T-cell (primary cell): ENCODE measurements at regions not wholly inside any gene's neighbourhood (a gene's known extent, or its start where the extent isn't known, plus 50 kb on each side); places are given as distances from the start of the nearest gene placed in this dataset.

Experiments used
- ATAC-seq, 4 experiments: fragments of 200-7000 bp in 3 of 4; fragments of 150-1000 bp in 1 of 4; cut with Tn5 transposase; replicated peaks in 1 of 4; 1 replicate in 3 of 4; 2 replicates in 1 of 4; pipeline ENCODE4 v1.10.0; 2021; ENCODE audit warnings: moderate library complexity in 3 of 4, mild to moderate bottlenecking in 2 of 4, moderate number of reproducible peaks in 1 of 4
- CTCF ChIA-PET, 2 donors: fragments of 300-600 bp; sonication (Branson Sonifier 250); formaldehyde crosslinking; loops; one replicate each; lab custom pipeline; 2022; ENCODE audit warnings: antibody characterized with exemption in 2 of 2; lab: Charles Lee
- POLR2A ChIA-PET, 2 donors: fragments of 300-600 bp; sonication (Branson Sonifier 250); formaldehyde crosslinking; loops; one replicate each; lab custom pipeline; 2022; ENCODE audit warnings: antibody characterized with exemption in 2 of 2; lab: Charles Lee
- DNase-seq, 35 experiments: peaks; one replicate each; pipeline versions ENCODE4 v3.0.0 to v3.0.0-alpha.2; 2013 to 2023
- H3K27ac ChIP-seq: one replicate; pipeline ENCODE4 v1.5.1; 2013; ENCODE audit warnings: low read length
- H3K27me3 ChIP-seq, 2 experiments: replicated peaks in 1 of 2; 1 replicate in 1 of 2; 2 replicates in 1 of 2; pipeline versions ENCODE4 v1.6.1 to v1.7.0; 2013; ENCODE audit warnings: low read length in 1 of 2, mixed read lengths in 1 of 2; ENCODE audit not compliant: control insufficient read depth in 2 of 2, insufficient read depth in 2 of 2; ENCODE audit errors: extremely low read depth in 1 of 2
- H3K36me3 ChIP-seq, 2 donors: 1 replicate in 1 of 2; 2 replicates in 1 of 2; pipeline versions ENCODE4 v1.6.1 to v1.7.0; 2013; ENCODE audit warnings: low read length in 1 of 2; ENCODE audit not compliant: control insufficient read depth in 2 of 2, insufficient read depth in 1 of 2; ENCODE audit errors: extremely low read depth in 1 of 2
- H3K4me1 ChIP-seq, 2 experiments: 1 replicate in 1 of 2; 2 replicates in 1 of 2; pipeline versions ENCODE4 v1.6.1 to v1.7.0; 2013; ENCODE audit warnings: low read length in 2 of 2, mixed read lengths in 1 of 2; ENCODE audit not compliant: insufficient read depth in 2 of 2, control insufficient read depth in 1 of 2; ENCODE audit errors: extremely low read depth in 1 of 2
- H3K4me3 ChIP-seq, 2 donors: 1 replicate in 1 of 2; 2 replicates in 1 of 2; pipeline versions ENCODE4 v1.5.1 to v1.7.0; 2013; ENCODE audit warnings: mild to moderate bottlenecking in 2 of 2, low read length in 1 of 2, moderate library complexity in 1 of 2; ENCODE audit not compliant: control insufficient read depth in 1 of 2; ENCODE audit errors: extremely low read depth in 1 of 2
- H3K9me3 ChIP-seq: 2 replicates; pipeline ENCODE4 v1.7.0; 2013
- H3K27ac Mint-ChIP-seq, 2 donors: one replicate each; pipeline ENCODE4 v1.8.0; 2020 to 2021; ENCODE audit warnings: mild to moderate bottlenecking in 2 of 2, mixed read lengths in 2 of 2
- H3K27me3 Mint-ChIP-seq, 2 donors: one replicate each; pipeline ENCODE4 v1.8.0; 2021 to 2022; ENCODE audit warnings: mixed read lengths in 2 of 2
- H3K36me3 Mint-ChIP-seq: one replicate; pipeline ENCODE4 v1.8.0; 2021; ENCODE audit warnings: mixed read lengths
- H3K4me1 Mint-ChIP-seq, 3 donors: one replicate each; pipeline ENCODE4 v1.8.0; 2020 to 2022; ENCODE audit warnings: mixed read lengths in 3 of 3, mild to moderate bottlenecking in 1 of 3
- H3K4me3 Mint-ChIP-seq, 3 donors: one replicate each; pipeline ENCODE4 v1.8.0; 2020 to 2022; ENCODE audit warnings: mild to moderate bottlenecking in 3 of 3, mixed read lengths in 3 of 3, moderate library complexity in 3 of 3
- H3K9me3 Mint-ChIP-seq, 3 donors: one replicate each; pipeline ENCODE4 v1.8.0; 2020 to 2022; ENCODE audit warnings: mixed read lengths in 3 of 3
- WGBS: methylation state at CpG from one replicate; pipeline ENCODE4 v1.1.5; 2013; ENCODE audit warnings: missing lambda C conversion rate; ENCODE audit not compliant: insufficient coverage; 5-methylcytosine and 5-hydroxymethylcytosine counted together

- Histone ChIP-seq H3K9me3 (no peaks in the 10 kb centered on the region), H3K27ac (no peak overlapping the region), H3K27me3 (no peaks in the 10 kb centered on the region), H3K4me3 (no peak overlapping the region), H3K36me3 (no peaks in the 10 kb centered on the region), H3K4me1 (no peaks in the 10 kb centered on the region)
- Mint-ChIP-seq H3K27ac (no peak overlapping the region), H3K36me3 (no peaks in the 10 kb centered on the region), H3K27me3 (peaks cover 0 to 4% of the 10 kb centered on the region in 2 donors), H3K4me3 (no peak overlapping the region), H3K9me3 (no peaks in the 10 kb centered on the region), H3K4me1 (no peaks in the 10 kb centered on the region)
- POLR2A ChIA-PET: no interaction called here
- WGBS: no CpG with 5 or more reads among the region's 4 CpGs
- CTCF ChIA-PET: interaction anchor here in 1 of 2 donors (0.6 kb wide), 1 partner anchor 19 kb away, joined by 4 read pairs; no protein-coding TSS in a partner anchor
- DNase-seq: no peak
- ATAC-seq: no peak
These were observed 682.7 kb upstream of the ARGLU1 start for GRCh38 chr13:107250628-107251027.

GRCh38 chr13:107244241-107244640 lies 676.3 kb upstream of the ARGLU1 start:
- ChIA-PET POLR2A (no interaction called here), CTCF (no interaction called here)
- no peaks in the 10 kb centered on the region for H3K36me3 Mint-ChIP-seq
- Histone ChIP-seq H3K27me3 (no peaks in the 10 kb centered on the region), H3K27ac (no peak overlapping the region), H3K4me3 (no peak overlapping the region), H3K9me3 (no peaks in the 10 kb centered on the region), H3K36me3 (no peaks in the 10 kb centered on the region), H3K4me1 (no peaks in the 10 kb centered on the region)
- no peaks in the 10 kb centered on the region for H3K27me3 Mint-ChIP-seq
- H3K4me3 Mint-ChIP-seq: no peak overlapping the region
- no peak overlapping the region for H3K27ac Mint-ChIP-seq
- ATAC-seq: no peak
- H3K9me3 Mint-ChIP-seq: no peaks in the 10 kb centered on the region
- no CpG with 5 or more reads among the region's 2 CpGs for WGBS
- DNase-seq: no peak
- H3K4me1 Mint-ChIP-seq: no peaks in the 10 kb centered on the region

GRCh38 chr13:107242138-107242537 lies 674.2 kb upstream of the ARGLU1 start:
- no peaks in the 10 kb centered on the region for H3K36me3 ChIP-seq
- no peak overlapping the region for H3K4me3 ChIP-seq
- Mint-ChIP-seq H3K9me3 (no peaks in the 10 kb centered on the region), H3K4me1 (no peaks in the 10 kb centered on the region), H3K27ac (no peak overlapping the region), H3K36me3 (no peaks in the 10 kb centered on the region), H3K4me3 (no peak overlapping the region), H3K27me3 (no peaks in the 10 kb centered on the region)
- no CpG with 5 or more reads among the region's 6 CpGs for WGBS
- DNase-seq (no peak), ATAC-seq (no peak)
- ChIA-PET POLR2A (no interaction called here), CTCF (no interaction called here)
- H3K9me3 ChIP-seq: no peaks in the 10 kb centered on the region
- no peak overlapping the region for H3K27ac ChIP-seq
- H3K4me1 ChIP-seq: no peaks in the 10 kb centered on the region
- H3K27me3 ChIP-seq: no peaks in the 10 kb centered on the region

DNA sequence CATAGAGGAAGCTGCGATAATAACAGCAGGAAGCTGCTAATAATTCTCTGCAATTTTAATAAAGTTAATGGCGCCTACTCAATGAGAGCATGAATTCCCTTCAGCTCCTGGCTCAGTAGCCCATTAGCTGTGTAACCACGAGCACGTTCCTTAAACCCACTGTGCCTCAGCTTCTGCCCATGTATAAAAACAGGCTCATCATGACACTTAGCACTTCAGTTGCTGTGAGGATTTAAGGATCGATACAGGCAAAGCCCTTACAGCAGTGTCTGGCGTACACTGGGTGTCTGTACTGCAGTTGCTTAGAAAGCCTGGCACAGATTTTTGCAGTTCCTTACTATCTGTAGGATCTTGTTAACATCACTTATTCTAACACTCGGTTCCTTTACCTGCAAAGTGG lies 673.4 kb upstream of the ARGLU1 start:
- peaks cover 0 to 3% of the 10 kb centered on the region in 2 donors for H3K27me3 Mint-ChIP-seq
- Histone ChIP-seq H3K4me3 (no peak overlapping the region), H3K36me3 (no peaks in the 10 kb centered on the region), H3K27ac (no peak overlapping the region), H3K4me1 (no peaks in the 10 kb centered on the region), H3K27me3 (no peaks in the 10 kb centered on the region), H3K9me3 (no peaks in the 10 kb centered on the region)
- H3K36me3 Mint-ChIP-seq: no peaks in the 10 kb centered on the region
- POLR2A ChIA-PET: no interaction called here
- no peaks in the 10 kb centered on the region for H3K4me1 Mint-ChIP-seq
- no peak overlapping the region for H3K27ac Mint-ChIP-seq
- DNase-seq (no peak), ATAC-seq (no peak)
- H3K9me3 Mint-ChIP-seq: no peaks in the 10 kb centered on the region
- CTCF ChIA-PET: no interaction called here
- WGBS: 86% methylated on average over 6 of the region's 7 CpGs
- H3K4me3 Mint-ChIP-seq: no peak overlapping the region

- H3K4me1 Mint-ChIP-seq: no peaks in the 10 kb centered on the region
- Histone ChIP-seq H3K27ac (no peak overlapping the region), H3K27me3 (no peaks in the 10 kb centered on the region), H3K4me3 (no peak overlapping the region), H3K9me3 (no peaks in the 10 kb centered on the region), H3K36me3 (no peaks in the 10 kb centered on the region), H3K4me1 (no peaks in the 10 kb centered on the region)
- ChIA-PET POLR2A (no interaction called here), CTCF (no interaction called here)
- no peak for DNase-seq
- H3K27me3 Mint-ChIP-seq: peaks cover 0 to 3% of the 10 kb centered on the region in 2 donors
- no peak overlapping the region for H3K27ac Mint-ChIP-seq
- 80% methylated on average over 7 of the region's 8 CpGs for WGBS
- H3K4me3 Mint-ChIP-seq: no peak overlapping the region
- H3K9me3 Mint-ChIP-seq: no peaks in the 10 kb centered on the region
- no peaks in the 10 kb centered on the region for H3K36me3 Mint-ChIP-seq
- ATAC-seq: no peak
These were observed 671.3 kb upstream of the ARGLU1 start for GRCh38 chr13:107239213-107239612.

DNA sequence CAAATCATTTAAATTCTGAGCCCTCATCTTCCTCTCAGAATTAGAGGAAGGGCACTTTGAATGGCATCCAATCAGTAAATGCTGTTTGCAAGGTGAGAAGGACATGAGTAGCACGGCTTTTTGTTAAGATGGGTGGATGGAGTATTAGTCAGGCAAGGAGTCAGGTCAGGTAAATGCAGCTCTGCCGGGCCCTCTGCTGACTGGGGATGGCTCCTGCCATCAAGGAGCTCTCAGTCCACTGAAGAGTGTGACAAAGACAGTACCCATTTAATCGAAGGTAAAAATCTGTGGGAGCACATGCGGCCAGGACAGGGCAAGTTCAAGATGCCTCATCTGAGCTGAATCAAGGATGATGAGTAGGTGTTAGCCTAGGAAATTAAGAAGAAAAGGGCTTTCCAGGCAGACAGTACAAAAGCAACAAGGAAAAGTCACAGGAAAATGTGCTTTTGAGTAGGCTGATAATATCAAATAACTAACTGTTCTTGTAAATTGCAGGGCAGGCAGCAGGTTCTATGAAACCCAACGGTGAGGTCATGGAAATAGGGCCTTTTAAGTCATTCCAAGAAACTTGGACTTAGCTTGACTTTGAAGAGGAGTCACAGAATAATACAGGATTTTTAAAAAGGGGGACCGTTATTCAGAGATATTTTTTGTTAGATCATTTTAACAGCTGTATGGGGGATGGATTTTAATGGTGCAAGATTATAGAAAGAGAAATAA lies 670.5 kb upstream of the ARGLU1 start:
- no peak overlapping the region for H3K27ac Mint-ChIP-seq
- peaks cover 0 to 3% of the 10 kb centered on the region in 2 donors for H3K27me3 Mint-ChIP-seq
- no peaks in the 10 kb centered on the region for H3K27me3 ChIP-seq
- no peaks in the 10 kb centered on the region for H3K36me3 Mint-ChIP-seq
- no peak overlapping the region for H3K4me3 Mint-ChIP-seq
- CTCF ChIA-PET: no interaction called here
- no peaks in the 10 kb centered on the region for H3K4me1 ChIP-seq
- no peaks in the 10 kb centered on the region for H3K4me1 Mint-ChIP-seq
- no peak overlapping the region for H3K27ac ChIP-seq
- no peak overlapping the region for H3K4me3 ChIP-seq
- no peaks in the 10 kb centered on the region for H3K36me3 ChIP-seq
- DNase-seq (no peak), ATAC-seq (no peak)
- POLR2A ChIA-PET: interaction anchor here in 1 of 2 donors (0.6 kb wide), 1 partner anchor 587 kb away, joined by 4 read pairs; no protein-coding TSS in a partner anchor
- WGBS: 65% methylated on average over 4 of the region's 6 CpGs
- H3K9me3 Mint-ChIP-seq: no peaks in the 10 kb centered on the region
- no peaks in the 10 kb centered on the region for H3K9me3 ChIP-seq
